ENCODE measurements at regions not wholly inside any gene's neighbourhood (a gene's known extent, or its start where the extent isn't known, plus 50 kb on each side); places are given as distances from the start of the nearest gene placed in this dataset.

GRCh38 chr9:82498541-82499317, 510.2 kb downstream of the SPATA31D1 start:
- H3K27me3 ChIP-seq (replicated peaks; ENCODE audit: insufficient read depth, low read depth, low read length, poor library complexity), result no peaks in the 10 kb centered on the region
- ChIA-PET CTCF (no interaction called here), POLR2A (ENCODE audit: low non-redundant PET) (no interaction called here)
- no peaks in the 10 kb centered on the region for H3K9me3 ChIP-seq (ENCODE audit: low read depth, low read length, poor library complexity, severe bottlenecking)
- DNase-seq (ENCODE audit: low spot score), result no peak
- no peaks in the 10 kb centered on the region for H3K4me1 ChIP-seq (ENCODE audit: insufficient read depth, low read length, poor library complexity, severe bottlenecking)
- TF ChIP-seq EZH2 (IDR thresholded peaks at IDR 0.05; ENCODE audit: borderline replicate concordance, low read depth, low read length, poor library complexity, severe bottlenecking) (no peak), CTCF (conservative IDR thresholded peaks at IDR 0.05; ENCODE audit: low read depth, low read length) (no peak)
- H3K27ac ChIP-seq (ENCODE audit: low read depth, low read length, poor library complexity, severe bottlenecking), result no peak overlapping the region
- no TSS peak for BruUV-seq (replicated peaks)
- H3K4me3 ChIP-seq (ENCODE audit: low read depth, low read length, poor library complexity, severe bottlenecking), result no peak overlapping the region
- intact Hi-C loops (cut with micrococcal nuclease; ENCODE audit: unreplicated experiment), result no loop called here
- H3K36me3 ChIP-seq (ENCODE audit: insufficient read depth, low read length, poor library complexity, severe bottlenecking), result no peaks in the 10 kb centered on the region

- no peaks in the 10 kb centered on the region for H3K36me3 ChIP-seq (ENCODE audit: insufficient read depth, low read length, poor library complexity, severe bottlenecking)
- H3K9me3 ChIP-seq (ENCODE audit: low read depth, low read length, poor library complexity, severe bottlenecking), result no peaks in the 10 kb centered on the region
- no peaks in the 10 kb centered on the region for H3K27me3 ChIP-seq (replicated peaks; ENCODE audit: insufficient read depth, low read depth, low read length, poor library complexity)
- no TSS peak for BruUV-seq (replicated peaks)
- ChIA-PET CTCF (no interaction called here), POLR2A (ENCODE audit: low non-redundant PET) (no interaction called here)
- no peaks in the 10 kb centered on the region for H3K4me1 ChIP-seq (ENCODE audit: insufficient read depth, low read length, poor library complexity, severe bottlenecking)
- intact Hi-C loops (cut with micrococcal nuclease; ENCODE audit: unreplicated experiment), result no loop called here
- TF ChIP-seq EZH2 (IDR thresholded peaks at IDR 0.05; ENCODE audit: borderline replicate concordance, low read depth, low read length, poor library complexity, severe bottlenecking), result no peak
- TF ChIP-seq CTCF (conservative IDR thresholded peaks at IDR 0.05; ENCODE audit: low read depth, low read length), result no peak
- no peak for DNase-seq (ENCODE audit: low spot score)
- no peak overlapping the region for H3K4me3 ChIP-seq (ENCODE audit: low read depth, low read length, poor library complexity, severe bottlenecking)
- no peak overlapping the region for H3K27ac ChIP-seq (ENCODE audit: low read depth, low read length, poor library complexity, severe bottlenecking)
Measured at GRCh38 chr9:82499337-82499736, 510.8 kb downstream of the SPATA31D1 start.

- no peaks in the 10 kb centered on the region for H3K4me1 ChIP-seq (ENCODE audit: insufficient read depth, low read length, poor library complexity, severe bottlenecking)
- no peak overlapping the region for H3K27ac ChIP-seq (ENCODE audit: low read depth, low read length, poor library complexity, severe bottlenecking)
- intact Hi-C loops (cut with micrococcal nuclease; ENCODE audit: unreplicated experiment), result no loop called here
- no peak for DNase-seq (ENCODE audit: low spot score)
- H3K9me3 ChIP-seq (ENCODE audit: low read depth, low read length, poor library complexity, severe bottlenecking), result no peaks in the 10 kb centered on the region
- no peaks in the 10 kb centered on the region for H3K27me3 ChIP-seq (replicated peaks; ENCODE audit: insufficient read depth, low read depth, low read length, poor library complexity)
- BruUV-seq (replicated peaks), result no TSS peak
- no peak for TF ChIP-seq EZH2 (IDR thresholded peaks at IDR 0.05; ENCODE audit: borderline replicate concordance, low read depth, low read length, poor library complexity, severe bottlenecking)
- no peak for TF ChIP-seq CTCF (conservative IDR thresholded peaks at IDR 0.05; ENCODE audit: low read depth, low read length)
- no peaks in the 10 kb centered on the region for H3K36me3 ChIP-seq (ENCODE audit: insufficient read depth, low read length, poor library complexity, severe bottlenecking)
- H3K4me3 ChIP-seq (ENCODE audit: low read depth, low read length, poor library complexity, severe bottlenecking), result no peak overlapping the region
- ChIA-PET CTCF (no interaction called here), POLR2A (ENCODE audit: low non-redundant PET) (no interaction called here)
Measured at GRCh38 chr9:82504620-82505019, 516.0 kb downstream of the SPATA31D1 start.

All from A673 (cell line).